SH-SY5Y (cell line): ENCODE measurements at regions not wholly inside any gene's neighbourhood (a gene's known extent, or its start where the extent isn't known, plus 50 kb on each side); places are given as distances from the start of the nearest gene placed in this dataset.

ENCODE experiments used
- GATA2 ChIP-seq: IDR thresholded peaks from 2 replicates; pipeline ENCODE4 v1.6.1; 2011; ENCODE audit warnings: mild to moderate bottlenecking, low read depth, low read length
- GATA3 ChIP-seq: IDR thresholded peaks from 2 replicates; pipeline ENCODE4 v1.6.1; 2011; ENCODE audit warnings: low read depth, mild to moderate bottlenecking, low read length, moderate library complexity

DNA sequence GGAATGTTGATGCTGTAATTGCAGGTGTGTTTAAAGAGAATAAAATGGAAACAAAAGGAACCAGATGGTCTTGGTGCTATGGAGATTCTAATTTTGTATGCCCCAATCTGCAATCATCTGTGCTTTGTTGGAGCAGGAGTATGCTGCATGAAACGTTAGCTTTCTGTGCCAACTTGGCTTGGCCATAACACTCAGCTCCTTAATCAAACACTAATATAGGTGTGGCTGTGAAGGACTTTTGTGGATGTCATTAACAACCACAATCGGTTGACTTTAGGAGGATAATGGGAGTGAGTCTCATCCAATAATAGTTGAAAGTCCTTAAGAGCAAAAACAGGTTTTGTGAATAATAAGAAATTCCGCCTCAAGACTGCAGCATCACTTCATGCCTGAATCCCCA is 399.2 kb downstream of the NLGN4X start:
- TF ChIP-seq GATA3 (no peak), GATA2 (no peak)

DNA sequence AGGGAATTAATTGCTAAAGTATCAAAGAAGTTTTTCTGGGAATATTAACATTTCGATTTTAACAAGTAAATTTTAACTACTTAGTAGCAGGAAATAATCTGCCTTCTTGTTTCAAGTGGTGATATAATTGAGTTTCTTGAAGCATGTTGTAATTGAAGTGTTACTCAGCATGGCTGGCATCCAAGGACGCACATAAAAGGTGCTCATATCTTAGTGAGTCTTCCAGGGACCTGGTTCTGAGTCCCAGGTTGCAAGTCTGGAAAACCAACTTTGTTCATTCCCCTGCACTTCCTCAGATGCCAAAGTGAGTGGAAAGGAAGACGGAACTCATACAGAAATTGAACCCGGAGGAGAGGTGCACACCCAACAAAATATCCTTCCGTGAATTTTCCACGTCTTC is 399.6 kb downstream of the NLGN4X start:
- TF ChIP-seq GATA2: no peak
- TF ChIP-seq GATA3: no peak

GRCh38 chrX:5823903-5824302 is 404.8 kb downstream of the NLGN4X start:
- no peak for TF ChIP-seq GATA2
- no peak for TF ChIP-seq GATA3

DNA sequence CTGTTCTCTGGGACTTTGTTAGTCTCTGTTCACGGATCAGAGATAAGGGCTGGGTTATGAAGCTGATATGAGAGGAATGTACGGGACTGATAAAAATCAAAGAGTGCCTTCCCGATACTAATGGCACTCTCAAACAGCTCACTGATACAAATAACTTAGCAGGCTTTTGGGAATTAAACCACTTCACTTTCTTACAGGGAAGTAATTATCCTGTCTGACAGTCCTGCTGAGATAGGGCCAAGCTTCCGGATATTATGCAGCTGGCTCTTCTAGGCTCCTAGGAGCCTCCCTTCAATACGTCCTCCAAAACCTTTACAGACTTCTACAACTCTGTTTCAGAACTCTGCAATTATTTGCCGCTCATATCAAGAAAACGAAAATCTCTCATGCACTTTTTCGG is 418.0 kb downstream of the NLGN4X start:
- TF ChIP-seq GATA3: no peak
- peak; percentile 16; the same call in 1 of the 2 replicates for TF ChIP-seq GATA2

DNA sequence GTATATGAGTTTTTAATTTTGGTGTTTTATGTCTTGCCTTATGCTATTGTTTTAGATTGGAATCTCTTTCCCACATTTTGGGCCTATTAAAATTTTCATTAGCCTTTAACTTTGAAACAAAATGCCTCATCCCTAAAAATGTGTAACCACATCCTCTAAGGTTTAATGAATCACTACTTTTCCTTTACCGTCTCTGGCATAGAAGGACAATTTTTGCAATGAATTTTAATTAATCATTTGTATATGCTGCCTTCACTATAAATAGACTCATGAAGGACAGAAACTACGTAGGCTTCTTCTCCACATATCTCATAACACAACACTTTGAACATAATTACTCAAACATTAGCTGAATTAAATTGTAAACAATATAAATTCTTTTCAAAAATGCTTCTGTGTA is 421.5 kb downstream of the NLGN4X start:
- no peak for TF ChIP-seq GATA3

- TF ChIP-seq GATA3 (no peak), GATA2 (no peak)
These were observed 426.3 kb downstream of the NLGN4X start for GRCh38 chrX:5802391-5802790.

- TF ChIP-seq GATA2 (no peak), GATA3 (no peak)
These were observed 436.9 kb downstream of the NLGN4X start for GRCh38 chrX:5791721-5792120.

- TF ChIP-seq GATA3 (no peak), GATA2 (no peak)
These were observed 439.8 kb downstream of the NLGN4X start for GRCh38 chrX:5788910-5789309.

- no peak for TF ChIP-seq GATA2
- no peak for TF ChIP-seq GATA3
These were observed 447.8 kb downstream of the NLGN4X start for GRCh38 chrX:5780821-5781220.

DNA sequence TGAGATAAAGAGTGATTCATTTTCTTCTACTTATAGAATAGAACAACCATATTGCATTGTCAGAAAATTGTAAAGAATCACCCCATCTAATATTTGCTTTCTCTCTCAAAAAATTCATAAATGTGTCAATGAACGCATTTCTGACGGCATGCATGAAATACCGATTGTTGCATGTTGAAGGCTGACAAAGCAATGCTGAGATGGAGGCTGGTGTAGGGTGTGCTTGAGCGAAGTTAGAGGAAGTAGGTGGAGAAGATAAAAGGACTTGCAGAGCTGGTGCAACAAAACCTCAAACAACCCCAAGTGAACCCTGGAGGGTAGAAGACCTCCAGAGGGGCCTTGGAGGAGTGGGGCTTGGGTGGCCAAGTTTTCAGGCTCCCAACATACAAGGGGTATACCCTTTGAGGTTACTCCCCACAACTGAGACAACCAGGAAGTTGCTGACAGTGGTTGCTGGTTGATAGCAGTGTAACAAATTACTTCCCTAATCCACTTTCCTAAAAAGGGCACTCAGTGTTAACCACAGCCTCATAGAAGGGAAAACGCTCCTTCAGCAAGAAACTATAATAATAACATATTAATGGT is 452.7 kb downstream of the NLGN4X start:
- TF ChIP-seq GATA3: no peak
- TF ChIP-seq GATA2: no peak

DNA sequence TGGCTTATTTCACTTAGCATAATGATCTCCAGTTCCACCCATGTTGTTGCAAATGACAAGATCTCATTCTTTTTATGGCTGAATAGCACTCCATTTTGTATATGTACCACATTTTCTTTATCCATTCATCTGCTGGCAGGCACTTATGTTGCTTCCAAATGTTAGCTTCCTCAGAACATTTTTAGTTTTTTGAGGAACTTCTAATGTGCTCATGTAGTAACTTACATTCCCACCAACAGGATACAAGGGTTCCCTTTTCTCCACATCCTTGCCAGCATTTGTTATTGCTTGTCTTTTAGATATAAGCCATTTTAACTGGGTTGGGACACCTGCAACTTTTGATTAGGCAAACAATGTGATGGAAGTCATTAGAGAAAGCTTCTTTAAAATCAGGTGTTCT is 454.2 kb downstream of the NLGN4X start:
- no peak for TF ChIP-seq GATA2
- no peak for TF ChIP-seq GATA3

- TF ChIP-seq GATA2: no peak
- no peak for TF ChIP-seq GATA3
These were observed 457.2 kb downstream of the NLGN4X start for GRCh38 chrX:5771441-5771840.

- no peak for TF ChIP-seq GATA3
These were observed 472.1 kb downstream of the NLGN4X start for GRCh38 chrX:5756616-5757015.

- TF ChIP-seq GATA3 (no peak), GATA2 (no peak)
These were observed 475.4 kb downstream of the NLGN4X start for GRCh38 chrX:5753291-5753690.

DNA sequence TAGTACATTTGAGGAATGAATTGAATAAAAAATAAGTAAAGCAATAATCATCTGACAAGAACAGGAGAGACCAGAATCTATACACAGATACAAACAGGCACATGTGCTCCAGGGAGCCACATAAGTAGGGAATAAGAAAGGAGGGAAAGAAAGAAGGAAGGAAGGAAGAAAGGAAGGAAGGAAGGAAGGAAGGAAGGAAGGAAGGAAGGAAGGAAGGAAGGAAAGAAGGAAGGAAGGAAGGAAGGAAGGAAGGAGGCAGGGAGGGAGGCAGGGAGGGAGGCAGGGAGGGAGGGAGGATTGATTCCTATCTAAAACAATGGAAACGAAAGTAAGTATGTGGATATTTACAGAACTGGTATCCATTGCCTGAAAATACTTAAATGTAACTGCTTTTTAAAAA is 475.8 kb downstream of the NLGN4X start:
- no peak for TF ChIP-seq GATA3
- no peak for TF ChIP-seq GATA2

DNA sequence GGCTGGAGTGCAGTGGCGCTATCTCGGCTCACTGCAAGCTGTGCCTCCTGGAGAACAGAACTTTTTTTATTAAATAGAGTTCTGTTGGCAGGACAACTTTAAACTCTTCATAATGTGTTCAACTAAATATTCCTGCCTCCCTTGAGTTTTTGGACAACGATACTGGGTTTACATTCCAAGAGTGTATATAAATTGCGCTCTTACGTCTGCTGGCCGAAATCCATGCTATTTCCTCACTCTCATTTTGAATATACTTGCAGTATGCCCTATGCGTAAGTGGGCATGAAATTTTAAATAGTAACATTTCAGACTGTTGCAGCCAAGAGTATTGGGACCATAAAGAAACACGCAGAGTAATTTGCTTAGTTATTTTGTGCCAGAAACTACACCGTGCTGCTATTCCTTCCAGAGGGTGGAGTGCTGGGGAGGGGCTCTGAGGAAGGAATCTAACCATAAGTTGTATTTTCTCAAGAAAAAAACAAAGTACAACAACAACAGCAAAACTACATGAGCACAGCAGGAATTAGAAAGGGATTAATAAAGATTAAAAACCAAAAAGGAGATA is 480.0 kb downstream of the NLGN4X start:
- TF ChIP-seq GATA3: no peak
- TF ChIP-seq GATA2: no peak

- TF ChIP-seq GATA3 (no peak), GATA2 (no peak)
These were observed 482.4 kb downstream of the NLGN4X start for GRCh38 chrX:5746231-5746630.
